ENCODE measurements at regions not wholly inside any gene's neighbourhood (a gene's known extent, or its start where the extent isn't known, plus 50 kb on each side); places are given as distances from the start of the nearest gene placed in this dataset.

- DNase-seq (ENCODE audit: low read depth in 2 of 2): no peak
These were observed 269.3 kb upstream of the CHD6 start for GRCh38 chr20:41887500-41887899.

DNA sequence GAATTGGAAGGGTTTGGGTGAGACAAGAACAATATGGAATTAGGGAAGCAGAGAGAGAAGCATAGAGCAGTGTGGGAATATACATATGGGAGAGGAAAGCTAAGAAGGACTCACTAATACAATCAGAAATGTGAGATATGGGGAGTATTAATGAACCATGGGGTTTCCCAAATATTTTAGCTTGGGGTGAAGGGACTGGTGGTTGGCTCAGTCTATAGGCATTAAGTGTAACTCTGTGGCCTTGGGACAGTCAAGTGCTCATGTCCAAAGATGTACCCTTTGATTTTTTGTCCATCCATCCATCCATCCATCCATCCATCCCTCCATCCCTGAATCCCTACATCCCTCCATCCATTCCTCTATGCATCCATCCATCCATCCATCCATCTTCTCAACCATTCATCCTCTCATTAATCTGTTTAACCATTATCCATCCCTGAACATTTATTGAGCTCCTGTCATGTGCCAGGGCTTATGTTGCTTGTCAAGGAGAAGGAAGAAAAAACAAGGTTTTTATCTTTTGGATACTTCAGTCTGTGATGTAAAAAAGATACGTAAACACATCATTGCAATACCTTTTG lies 263.4 kb upstream of the CHD6 start:
- DNase-seq (ENCODE audit: low read depth in 2 of 2): no peak

- DNase-seq (ENCODE audit: low read depth in 2 of 2): no peak
These were observed 260.9 kb upstream of the CHD6 start for GRCh38 chr20:41879123-41879522.

- DNase-seq (ENCODE audit: low read depth in 2 of 2): no peak
These were observed 259.7 kb upstream of the CHD6 start for GRCh38 chr20:41877911-41878310.

- DNase-seq (ENCODE audit: low read depth in 2 of 2): no peak
These were observed 256.5 kb upstream of the CHD6 start for GRCh38 chr20:41874658-41875057.

- DNase-seq (ENCODE audit: low read depth in 2 of 2): no peak
These were observed 254.8 kb upstream of the CHD6 start for GRCh38 chr20:41872930-41873329.

GRCh38 chr20:41870869-41871462 lies 252.8 kb upstream of the CHD6 start:
- no peak for DNase-seq (ENCODE audit: low read depth in 2 of 2)

GRCh38 chr20:41869261-41869660 lies 251.1 kb upstream of the CHD6 start:
- no peak for DNase-seq (ENCODE audit: low read depth in 2 of 2)

- no peak for DNase-seq (ENCODE audit: low read depth in 2 of 2)
These were observed 247.8 kb upstream of the CHD6 start for GRCh38 chr20:41865938-41866337.

DNA sequence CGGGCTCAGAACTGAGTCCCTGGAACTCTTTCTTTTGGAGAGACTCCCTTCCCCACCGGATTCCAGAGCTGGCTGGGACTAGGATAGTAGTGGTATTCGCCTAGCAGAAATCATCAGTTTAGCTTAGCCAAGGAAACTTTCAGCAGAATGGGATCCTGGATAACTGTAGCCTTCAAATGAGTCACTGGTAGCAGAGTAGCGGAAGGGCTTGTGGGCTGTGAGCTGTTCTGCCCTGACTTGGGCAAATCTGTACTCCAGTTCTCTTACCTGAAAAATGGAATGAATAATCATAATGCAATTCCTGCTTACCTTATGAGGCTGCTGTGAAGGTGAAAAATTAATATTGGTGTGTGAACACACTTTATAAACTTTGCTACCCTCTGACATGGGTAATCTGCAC lies 244.3 kb upstream of the CHD6 start:
- DNase-seq (ENCODE audit: low read depth in 2 of 2): no peak

DNA sequence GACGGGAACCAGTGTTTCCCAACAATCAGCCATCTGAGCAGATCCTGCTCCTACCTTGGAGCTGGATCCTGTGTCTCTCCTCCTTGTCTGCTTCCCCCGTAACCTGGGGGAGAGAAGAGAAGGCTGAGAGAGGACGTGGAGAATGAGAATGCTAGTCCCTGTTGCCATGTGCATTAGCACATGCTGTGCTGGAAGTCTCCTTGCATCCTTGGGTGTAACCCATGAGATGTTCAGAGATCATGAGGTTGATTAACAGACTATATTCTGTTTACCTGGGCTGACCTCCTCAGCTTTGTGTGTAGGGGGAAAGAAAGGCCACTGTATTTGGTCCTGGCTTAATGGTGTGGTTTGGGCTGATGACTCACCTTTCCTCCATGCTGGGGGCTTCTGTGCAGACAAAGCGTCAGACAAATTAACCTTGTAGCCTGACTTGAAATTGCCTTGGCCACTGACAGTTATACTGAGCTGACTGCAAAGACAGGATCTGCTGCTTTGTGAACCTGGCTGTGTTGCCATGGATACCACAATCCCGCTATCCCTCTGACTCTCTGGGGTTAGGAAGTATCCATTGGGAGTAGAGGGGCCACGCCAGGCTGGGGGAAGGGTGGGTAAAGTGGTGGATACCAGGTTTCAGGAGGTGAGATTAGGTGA lies 243.7 kb upstream of the CHD6 start:
- no peak for DNase-seq (ENCODE audit: low read depth in 2 of 2)

GRCh38 chr20:41854765-41855164 lies 236.6 kb upstream of the CHD6 start:
- no peak for DNase-seq (ENCODE audit: low read depth in 2 of 2)

DNA sequence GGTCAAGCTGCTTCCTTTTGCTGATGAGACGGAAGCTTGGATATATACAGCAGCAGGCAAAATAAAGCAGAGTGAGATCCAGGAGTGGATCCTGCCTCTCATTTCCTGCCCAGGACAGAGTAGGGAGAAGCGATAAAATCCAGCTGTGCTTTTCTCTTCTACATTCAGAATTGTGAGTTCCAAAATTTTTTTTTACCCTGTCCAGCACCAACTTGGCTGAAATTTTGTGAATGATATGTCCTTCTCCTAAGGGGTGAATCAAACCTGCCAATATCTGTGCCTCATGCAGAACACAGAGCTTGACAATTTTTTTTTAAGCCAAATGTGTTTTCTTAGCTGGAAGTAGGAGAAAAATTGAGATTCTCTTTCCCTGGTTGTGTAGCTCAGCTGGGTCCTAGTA lies 235.6 kb upstream of the CHD6 start:
- no peak for DNase-seq (ENCODE audit: low read depth in 2 of 2)

GRCh38 chr20:41848180-41848579 lies 230.0 kb upstream of the CHD6 start:
- DNase-seq (ENCODE audit: low read depth in 2 of 2): no peak

DNA sequence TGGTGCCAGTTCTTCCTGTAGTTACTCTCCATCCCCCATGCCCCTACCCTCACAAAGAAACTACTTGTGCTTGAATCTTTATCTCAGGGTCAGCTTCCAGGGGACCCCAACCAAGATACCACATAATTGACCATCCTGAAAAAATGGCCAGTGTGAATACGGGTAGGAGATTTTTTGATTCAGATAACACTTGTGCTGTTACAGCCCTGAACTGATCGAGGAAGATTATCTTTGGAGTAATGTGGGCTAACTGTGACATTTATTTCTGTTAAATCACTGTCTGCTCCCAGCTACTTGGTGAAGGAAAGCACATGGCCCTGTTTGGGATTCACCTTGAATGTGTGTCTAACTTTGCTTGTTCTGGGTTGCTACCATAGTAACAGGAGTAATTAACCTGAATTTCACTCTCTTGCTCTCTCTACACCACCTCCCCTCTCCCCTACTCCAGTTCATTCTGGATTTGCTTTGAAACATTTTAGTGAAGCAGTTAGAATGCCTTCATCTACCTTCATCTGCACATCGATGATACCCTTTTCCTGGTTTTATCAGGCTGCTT lies 219.6 kb upstream of the CHD6 start:
- no peak for DNase-seq (ENCODE audit: low read depth in 2 of 2)

GRCh38 chr20:41833739-41834138 lies 215.6 kb upstream of the CHD6 start:
- DNase-seq (ENCODE audit: low read depth in 2 of 2): no peak

- no peak for DNase-seq (ENCODE audit: low read depth in 2 of 2)
These were observed 212.5 kb upstream of the CHD6 start for GRCh38 chr20:41830702-41831101.

- DNase-seq (ENCODE audit: low read depth in 2 of 2): no peak
These were observed 201.3 kb upstream of the CHD6 start for GRCh38 chr20:41819436-41819835.

DNA sequence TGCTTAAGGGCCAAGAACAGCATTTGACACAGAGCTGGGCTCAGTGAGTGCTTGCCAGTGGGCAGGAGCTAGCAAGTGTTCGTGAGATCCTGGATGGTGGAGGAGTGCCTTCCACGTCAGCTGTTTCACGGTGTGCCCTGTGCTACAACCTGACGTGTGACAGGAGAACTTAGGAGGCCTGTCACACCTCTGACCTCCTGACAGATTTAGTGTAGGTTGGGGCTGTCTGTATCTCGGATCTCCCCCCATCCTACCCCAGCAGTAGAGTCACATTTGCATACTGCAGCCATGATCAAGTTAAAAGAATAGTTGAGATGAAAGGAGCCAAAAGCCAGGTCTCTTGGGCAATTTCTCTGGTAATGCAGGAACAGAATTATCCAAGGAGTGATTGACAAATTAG lies 200.8 kb upstream of the CHD6 start:
- DNase-seq (ENCODE audit: low read depth in 2 of 2): no peak

DNA sequence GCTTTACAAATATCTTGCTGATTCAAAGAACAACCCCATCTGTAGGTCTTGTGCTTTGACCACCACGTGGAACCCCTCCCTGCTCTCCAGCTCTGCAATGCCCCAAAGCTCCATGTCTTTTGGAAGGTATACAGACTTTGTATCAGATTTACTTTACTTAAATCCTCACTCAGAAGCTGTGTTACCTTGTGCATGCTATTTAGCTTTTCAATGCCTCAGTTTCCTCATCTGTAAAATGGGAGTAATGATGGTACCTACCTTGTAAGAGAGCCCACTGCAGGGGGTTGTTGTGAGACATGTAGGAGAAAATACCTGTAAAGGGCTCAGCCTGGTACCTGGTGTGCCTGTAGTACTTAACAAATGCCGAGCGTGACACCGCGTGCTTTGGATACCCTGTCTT lies 200.2 kb upstream of the CHD6 start:
- no peak for DNase-seq (ENCODE audit: low read depth in 2 of 2)

- DNase-seq (ENCODE audit: low read depth in 2 of 2): no peak
These were observed 193.3 kb upstream of the CHD6 start for GRCh38 chr20:41811456-41811855.

DNA sequence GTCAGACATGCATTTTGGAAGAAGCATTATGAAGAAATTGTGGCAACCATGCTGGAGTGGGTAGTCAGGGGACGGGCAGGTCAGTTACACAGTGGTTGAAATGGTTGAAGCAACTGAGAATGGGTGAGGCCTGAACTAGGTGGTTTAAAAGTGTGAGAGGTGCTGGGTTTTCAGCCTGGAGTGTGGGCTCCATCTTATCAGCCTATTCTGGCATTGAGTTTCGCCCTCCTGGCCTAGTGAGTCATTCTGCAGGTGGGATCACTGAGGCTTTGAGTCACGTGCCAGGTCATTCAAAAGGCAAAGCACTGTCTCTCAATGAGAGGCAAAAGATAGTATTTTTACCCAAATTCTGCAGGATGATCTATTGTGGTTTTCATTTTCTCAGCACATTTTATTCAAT lies 181.9 kb upstream of the CHD6 start:
- no peak for DNase-seq (ENCODE audit: low read depth in 2 of 2)

- DNase-seq (ENCODE audit: low read depth in 2 of 2): no peak
These were observed 180.8 kb upstream of the CHD6 start for GRCh38 chr20:41798930-41799502.

Measured in activated CD4-positive, alpha-beta T cell treated with anti-CD3 and anti-CD28 coated beads for 24 hours (primary cell).